OCI-LY3 (cell line): ENCODE measurements at regions not wholly inside any gene's neighbourhood (a gene's known extent, or its start where the extent isn't known, plus 50 kb on each side); places are given as distances from the start of the nearest gene placed in this dataset.

Source experiments
- H2AFZ ChIP-seq: fragments of 200-600, 300-600 bp; shearing (Covaris generic); 2 replicates; pipeline ENCODE4 v1.6.0; 2014; ENCODE audit warnings: antibody characterized with exemption, low read depth, low read length
- H3K27ac ChIP-seq: fragments of 200-600, 300-600 bp; sonication (generic); 2 replicates; pipeline ENCODE4 v1.5.1; 2014; ENCODE audit warnings: mild to moderate bottlenecking, low read length, moderate library complexity, mixed read lengths
- H3K27me3 ChIP-seq: fragments of 200-600, 300-600 bp; sonication (generic); 2 replicates; pipeline ENCODE4 v1.6.1; 2014; ENCODE audit warnings: low read depth, low read length, mixed read lengths
- H3K36me3 ChIP-seq: fragments of 200-600, 300-600 bp; sonication (generic); replicated peaks from 2 replicates; pipeline ENCODE3; 2014; ENCODE audit warnings: low read depth, low read length, mixed read lengths
- H3K4me1 ChIP-seq: fragments of 300-600, 200-600 bp; sonication (generic); 2 replicates; pipeline ENCODE4 v1.6.1; 2014; ENCODE audit warnings: low read length, mixed read lengths
- H3K4me2 ChIP-seq: fragments of 200-600, 300-600 bp; sonication (generic); 2 replicates; pipeline ENCODE4 v1.6.1; 2014; ENCODE audit warnings: low read length, mixed read lengths
- H3K4me3 ChIP-seq: fragments of 300-600, 200-600 bp; sonication (generic); 2 replicates; pipeline ENCODE4 v1.5.1; 2014; ENCODE audit warnings: antibody characterized with exemption, mild to moderate bottlenecking, low read length, moderate library complexity
- H3K79me2 ChIP-seq: fragments of 300-600, 200-600 bp; shearing (Covaris generic); 2 replicates; pipeline ENCODE4 v1.6.1; 2014; ENCODE audit warnings: mild to moderate bottlenecking, low read length, mixed read lengths
- H3K9ac ChIP-seq: fragments of 300-600, 200-600 bp; shearing (Covaris generic); 2 replicates; pipeline ENCODE4 v1.6.0; 2014; ENCODE audit warnings: mild to moderate bottlenecking, low read length, moderate library complexity
- H3K9me3 ChIP-seq: fragments of 200-600, 300-600 bp; shearing (Covaris generic); 2 replicates; pipeline ENCODE4 v1.6.1; 2014; ENCODE audit warnings: low read length, mixed read lengths; ENCODE audit not compliant: insufficient read depth
- H4K20me1 ChIP-seq: fragments of 200-600, 300-600 bp; sonication (generic); 2 replicates; pipeline ENCODE4 v1.6.1; 2016; ENCODE audit warnings: low read length, mixed read lengths; ENCODE audit not compliant: insufficient read depth
- EZH2phosphoT487 ChIP-seq: fragments of 200-600 bp; shearing (Covaris generic); IDR thresholded peaks from 2 replicates; pipeline ENCODE4 v1.6.1; 2018; ENCODE audit warnings: antibody characterized with exemption, mixed run types, low read depth
- TF ChIP-seq, protein P1 (sequence below): fragments of 200-600, 300-600 bp; sonication (generic); IDR thresholded peaks from 2 replicates; pipeline ENCODE4 v1.5.1; 2014; ENCODE audit warnings: antibody characterized with exemption, low read length, low read depth

DNA sequence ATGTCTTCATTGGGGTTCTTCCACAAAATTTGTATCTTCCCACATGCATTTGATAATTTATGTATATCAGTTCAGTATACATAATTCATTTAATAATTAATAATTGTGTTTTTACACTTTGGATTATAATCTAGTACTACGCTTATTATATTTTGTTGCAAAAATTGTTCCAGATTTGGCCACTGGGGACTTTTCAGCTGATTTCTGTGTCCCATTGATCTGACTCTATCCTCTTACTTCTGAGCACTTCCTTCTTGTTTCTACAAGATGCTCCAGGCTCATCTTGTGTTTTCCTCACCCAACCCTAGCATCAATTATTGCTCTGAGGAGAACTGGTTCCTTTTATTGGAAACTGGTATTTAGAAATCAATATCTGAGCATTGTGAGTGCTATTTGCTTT lies 215.3 kb upstream of the CDH19 start:
- Histone ChIP-seq H3K4me3 (no peak overlapping the region), H3K27me3 (no peaks in the 10 kb centered on the region), H3K79me2 (no peaks in the 10 kb centered on the region), H3K27ac (no peak overlapping the region), H3K4me1 (no peaks in the 10 kb centered on the region), H2AFZ (no peak overlapping the region), H3K4me2 (no peak overlapping the region), H3K9ac (no peak overlapping the region), H3K9me3 (no peaks in the 10 kb centered on the region), H3K36me3 (no peaks in the 10 kb centered on the region), H4K20me1 (no peaks in the 10 kb centered on the region)
- TF ChIP-seq, protein P1, sequence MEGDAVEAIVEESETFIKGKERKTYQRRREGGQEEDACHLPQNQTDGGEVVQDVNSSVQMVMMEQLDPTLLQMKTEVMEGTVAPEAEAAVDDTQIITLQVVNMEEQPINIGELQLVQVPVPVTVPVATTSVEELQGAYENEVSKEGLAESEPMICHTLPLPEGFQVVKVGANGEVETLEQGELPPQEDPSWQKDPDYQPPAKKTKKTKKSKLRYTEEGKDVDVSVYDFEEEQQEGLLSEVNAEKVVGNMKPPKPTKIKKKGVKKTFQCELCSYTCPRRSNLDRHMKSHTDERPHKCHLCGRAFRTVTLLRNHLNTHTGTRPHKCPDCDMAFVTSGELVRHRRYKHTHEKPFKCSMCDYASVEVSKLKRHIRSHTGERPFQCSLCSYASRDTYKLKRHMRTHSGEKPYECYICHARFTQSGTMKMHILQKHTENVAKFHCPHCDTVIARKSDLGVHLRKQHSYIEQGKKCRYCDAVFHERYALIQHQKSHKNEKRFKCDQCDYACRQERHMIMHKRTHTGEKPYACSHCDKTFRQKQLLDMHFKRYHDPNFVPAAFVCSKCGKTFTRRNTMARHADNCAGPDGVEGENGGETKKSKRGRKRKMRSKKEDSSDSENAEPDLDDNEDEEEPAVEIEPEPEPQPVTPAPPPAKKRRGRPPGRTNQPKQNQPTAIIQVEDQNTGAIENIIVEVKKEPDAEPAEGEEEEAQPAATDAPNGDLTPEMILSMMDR: peak; percentile 33
- TF ChIP-seq EZH2phosphoT487: no peak

DNA sequence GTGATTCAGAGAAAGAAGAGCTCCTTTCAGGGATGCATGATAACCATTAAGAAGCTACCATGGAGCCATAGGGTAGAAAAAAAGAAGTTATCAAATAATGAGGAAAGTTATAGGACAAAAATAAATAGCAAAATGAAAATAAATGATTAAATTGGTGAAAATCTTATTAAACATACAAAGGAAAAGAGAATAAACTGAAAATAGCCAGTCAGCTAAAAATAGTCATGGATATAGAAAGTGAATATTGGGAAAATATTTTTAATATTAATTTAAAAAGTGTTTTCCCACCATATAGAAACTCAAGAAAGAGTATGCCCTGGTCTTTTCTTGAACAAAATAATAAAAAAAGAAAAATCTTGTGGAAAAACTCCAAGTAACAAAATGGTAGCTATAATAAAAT lies 209.2 kb upstream of the CDH19 start:
- H4K20me1 ChIP-seq: no peaks in the 10 kb centered on the region
- no peaks in the 10 kb centered on the region for H3K9me3 ChIP-seq
- H3K4me1 ChIP-seq: no peaks in the 10 kb centered on the region
- H3K36me3 ChIP-seq: no peaks in the 10 kb centered on the region
- H3K9ac ChIP-seq: no peak overlapping the region
- TF ChIP-seq EZH2phosphoT487: no peak
- TF ChIP-seq, protein P1: no peak
- no peaks in the 10 kb centered on the region for H3K79me2 ChIP-seq
- H3K27ac ChIP-seq: no peak overlapping the region
- no peak overlapping the region for H3K4me3 ChIP-seq
- H2AFZ ChIP-seq: no peak overlapping the region
- no peak overlapping the region for H3K4me2 ChIP-seq
- no peaks in the 10 kb centered on the region for H3K27me3 ChIP-seq

DNA sequence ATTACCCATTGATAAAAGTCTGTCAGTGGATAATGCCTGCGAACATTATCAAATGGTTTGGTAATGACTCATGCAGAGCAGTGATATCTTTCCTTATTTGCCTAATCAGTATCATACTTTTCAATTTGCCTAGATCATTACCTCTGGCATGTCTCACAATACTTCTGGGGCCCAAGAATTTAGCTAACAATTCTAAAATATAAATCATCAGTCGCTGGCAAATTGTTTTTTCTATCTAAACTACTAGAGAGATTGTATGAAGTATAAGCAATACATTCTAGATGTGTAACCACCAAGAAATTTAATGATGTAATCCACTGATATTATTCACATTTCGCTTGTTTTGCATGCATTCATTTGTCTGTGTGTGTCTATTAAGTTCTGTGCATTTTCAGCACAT lies 191.2 kb upstream of the CDH19 start:
- Histone ChIP-seq H3K9ac (no peak overlapping the region), H3K36me3 (no peaks in the 10 kb centered on the region), H3K27ac (no peak overlapping the region), H2AFZ (no peak overlapping the region), H3K4me1 (no peaks in the 10 kb centered on the region), H4K20me1 (no peaks in the 10 kb centered on the region), H3K27me3 (no peaks in the 10 kb centered on the region), H3K79me2 (no peaks in the 10 kb centered on the region), H3K4me2 (no peak overlapping the region), H3K4me3 (no peak overlapping the region), H3K9me3 (no peaks in the 10 kb centered on the region)
- TF ChIP-seq EZH2phosphoT487: no peak
- TF ChIP-seq, protein P1: no peak

DNA sequence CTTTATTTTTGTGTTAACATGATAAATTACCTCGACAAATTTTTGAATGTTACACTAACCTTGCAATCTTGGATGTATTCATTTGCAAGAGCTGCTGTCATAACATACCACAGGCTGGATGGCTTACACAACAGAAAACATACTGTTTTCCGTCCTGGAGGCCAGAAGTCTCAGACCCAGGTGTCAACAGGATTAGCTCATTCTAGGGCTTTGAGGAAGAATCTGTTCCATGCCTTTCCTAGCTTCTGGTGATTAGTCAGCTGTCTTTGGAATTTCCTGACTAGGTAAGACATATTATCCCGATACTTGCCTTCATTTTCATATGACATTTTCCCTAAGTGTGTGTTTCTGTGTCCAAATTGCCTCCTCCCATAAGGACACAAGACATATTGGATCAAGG lies 188.6 kb upstream of the CDH19 start:
- no peak overlapping the region for H3K9ac ChIP-seq
- H3K9me3 ChIP-seq: no peaks in the 10 kb centered on the region
- H3K4me3 ChIP-seq: no peak overlapping the region
- no peaks in the 10 kb centered on the region for H3K27me3 ChIP-seq
- H3K79me2 ChIP-seq: no peaks in the 10 kb centered on the region
- no peaks in the 10 kb centered on the region for H3K4me1 ChIP-seq
- no peaks in the 10 kb centered on the region for H3K36me3 ChIP-seq
- no peak overlapping the region for H3K4me2 ChIP-seq
- no peak overlapping the region for H3K27ac ChIP-seq
- H2AFZ ChIP-seq: peak overlapping the region; percentile 48; the same call in 1 of the 2 replicates
- no peaks in the 10 kb centered on the region for H4K20me1 ChIP-seq
- TF ChIP-seq, protein P1: no peak
- no peak for TF ChIP-seq EZH2phosphoT487
